SK-N-SH treated with all-trans-retinoic acid at 6 μM for 48 hours (cell line): ENCODE measurements at regions not wholly inside any gene's neighbourhood (a gene's known extent, or its start where the extent isn't known, plus 50 kb on each side); places are given as distances from the start of the nearest gene placed in this dataset.

Experiments used
- ATAC-seq: fragments of 200-7000 bp; cut with Tn5 transposase; 3 replicates; pipeline ENCODE4 v1.9.1; 2020; ENCODE audit warnings: mild to moderate bottlenecking, moderate library complexity
- ARNTL ChIP-seq: fragments of 450-650 bp; formaldehyde crosslinking; IDR thresholded peaks from 2 replicates; pipeline ENCODE4 v1.5.0; 2020; ENCODE audit warnings: low read depth, mild to moderate bottlenecking, moderate library complexity, borderline replicate concordance
- BACH2 ChIP-seq: fragments of 250-450 bp; sonication (Bioruptor Pico); IDR thresholded peaks from 2 replicates; pipeline ENCODE4 v1.9.0; 2021; ENCODE audit warnings: mild to moderate bottlenecking, borderline replicate concordance
- CSDC2 ChIP-seq: fragments of 250-450 bp; sonication (Bioruptor Pico); IDR thresholded peaks from 2 replicates; pipeline ENCODE4 v1.5.0; 2020; ENCODE audit warnings: mild to moderate bottlenecking, moderate library complexity
- GLIS3 ChIP-seq: fragments of 250-450 bp; sonication (Bioruptor Pico); IDR thresholded peaks from 2 replicates; pipeline ENCODE4 v1.5.0; 2020; ENCODE audit warnings: mild to moderate bottlenecking, moderate library complexity
- ISL1 ChIP-seq: fragments of 250-450 bp; sonication (Bioruptor Pico); IDR thresholded peaks from 2 replicates; pipeline ENCODE4 v2.1.2; 2022; ENCODE audit warnings: mild to moderate bottlenecking, moderate library complexity
- PATZ1 ChIP-seq: fragments of 250-450 bp; sonication (Bioruptor Pico); IDR thresholded peaks from 2 replicates; pipeline ENCODE4 v1.8.0; 2020; ENCODE audit warnings: mild to moderate bottlenecking, moderate library complexity, borderline replicate concordance
- PPARA ChIP-seq: fragments of 250-450 bp; sonication (Bioruptor Pico); IDR thresholded peaks from 2 replicates; pipeline ENCODE4 v1.5.0; 2020; ENCODE audit warnings: mild to moderate bottlenecking, borderline replicate concordance
- TCF4 ChIP-seq: fragments of 250-450 bp; sonication (Bioruptor Pico); IDR thresholded peaks from 2 replicates; pipeline ENCODE4 v1.8.0; 2021; ENCODE audit warnings: mild to moderate bottlenecking, moderate library complexity, borderline replicate concordance
- TOX ChIP-seq: fragments of 250-450 bp; sonication (Bioruptor Pico); IDR thresholded peaks from 2 replicates; pipeline ENCODE4 v1.8.0; 2021; ENCODE audit warnings: mild to moderate bottlenecking, moderate library complexity, borderline replicate concordance
- TSHZ2 ChIP-seq: fragments of 250-450 bp; sonication (Bioruptor Pico); IDR thresholded peaks from 2 replicates; pipeline ENCODE4 v1.5.0; 2020; ENCODE audit warnings: mild to moderate bottlenecking, moderate library complexity
- ZC3H10 ChIP-seq: fragments of 250-450 bp; sonication (Bioruptor Pico); IDR thresholded peaks from 2 replicates; pipeline ENCODE4 v1.5.1; 2021; ENCODE audit warnings: mild to moderate bottlenecking, moderate library complexity
- ZFP30 ChIP-seq: fragments of 450-650 bp; formaldehyde crosslinking; IDR thresholded peaks from 2 replicates; pipeline ENCODE4 v1.5.0; 2022; ENCODE audit warnings: mild to moderate bottlenecking, moderate library complexity
- ZNF565 ChIP-seq: fragments of 450-650 bp; formaldehyde crosslinking; conservative IDR thresholded peaks from 2 replicates; pipeline ENCODE4 v1.5.0; 2020; ENCODE audit warnings: low read depth, mild to moderate bottlenecking, moderate library complexity

- TF ChIP-seq TSHZ2 (CRISPR knock-in tag) (no peak), ZNF565 (no peak), GLIS3 (no peak), ZFP30 (CRISPR knock-in tag) (no peak), BACH2 (CRISPR knock-in tag) (no peak), PPARA (CRISPR knock-in tag) (no peak), ISL1 (CRISPR knock-in tag) (no peak), CSDC2 (CRISPR knock-in tag) (no peak), TOX (CRISPR knock-in tag) (no peak), ZC3H10 (CRISPR knock-in tag) (no peak)
Observed at GRCh38 chrX:120690344-120690743, 60.5 kb upstream of the C1GALT1C1 start (continued).

- no peak for TF ChIP-seq ARNTL (CRISPR knock-in tag)
- TF ChIP-seq PATZ1 (CRISPR knock-in tag) = no peak
- TF ChIP-seq TOX (CRISPR knock-in tag) = no peak
- TF ChIP-seq GLIS3 = no peak
- no peak for TF ChIP-seq TCF4 (CRISPR knock-in tag)
- no peak for TF ChIP-seq PPARA (CRISPR knock-in tag)
- no peak for TF ChIP-seq BACH2 (CRISPR knock-in tag)
- TF ChIP-seq ZFP30 (CRISPR knock-in tag) = no peak
- no peak for ATAC-seq
Observed at GRCh38 chrX:120680090-120680489, 50.2 kb upstream of the C1GALT1C1 start.
